Endothelial cell (in vitro differentiated cells): ENCODE measurements at regions not wholly inside any gene's neighbourhood (a gene's known extent, or its start where the extent isn't known, plus 50 kb on each side); places are given as distances from the start of the nearest gene placed in this dataset.
A peak's percentile ranks its signal among the peaks of the same experiment; 100 is the strongest.
"Not testable (repeated sequence)": the region's sequence is repeated elsewhere in the genome, so short reads cannot be mapped to it uniquely, and the experiment has no call there.

Experiments
- DNase-seq: peaks from one replicate; pipeline ENCODE4 v3.0.0; 2021; ENCODE audit warnings: low spot score
- H3K27ac Mint-ChIP-seq: one replicate; pipeline ENCODE4 v1.8.0; 2021; ENCODE audit warnings: mixed read lengths, inconsistent platforms; ENCODE audit not compliant: unreplicated experiment
- H3K27me3 Mint-ChIP-seq: one replicate; pipeline ENCODE4 v1.8.0; 2021; ENCODE audit warnings: mild to moderate bottlenecking, moderate library complexity, mixed read lengths, inconsistent platforms; ENCODE audit not compliant: unreplicated experiment
- H3K36me3 Mint-ChIP-seq: one replicate; pipeline ENCODE4 v1.8.0; 2021; ENCODE audit warnings: mild to moderate bottlenecking, low read depth, mixed read lengths, inconsistent platforms; ENCODE audit not compliant: unreplicated experiment
- H3K4me1 Mint-ChIP-seq: one replicate; pipeline ENCODE4 v1.8.0; 2021; ENCODE audit warnings: mild to moderate bottlenecking, mixed read lengths, inconsistent platforms; ENCODE audit not compliant: unreplicated experiment
- H3K4me3 Mint-ChIP-seq: one replicate; pipeline ENCODE4 v1.8.0; 2021; ENCODE audit warnings: mild to moderate bottlenecking, mixed read lengths, inconsistent platforms; ENCODE audit not compliant: unreplicated experiment
- H3K9me3 Mint-ChIP-seq: one replicate; pipeline ENCODE4 v1.8.0; 2021; ENCODE audit warnings: mixed read lengths, inconsistent platforms; ENCODE audit not compliant: unreplicated experiment
- CTCF ChIP-seq: fragments of 200-600 bp; sonication (generic); IDR thresholded peaks from one replicate; pipeline ENCODE4 v1.5.0; 2021; ENCODE audit warnings: antibody characterized with exemption; ENCODE audit not compliant: unreplicated experiment

DNA sequence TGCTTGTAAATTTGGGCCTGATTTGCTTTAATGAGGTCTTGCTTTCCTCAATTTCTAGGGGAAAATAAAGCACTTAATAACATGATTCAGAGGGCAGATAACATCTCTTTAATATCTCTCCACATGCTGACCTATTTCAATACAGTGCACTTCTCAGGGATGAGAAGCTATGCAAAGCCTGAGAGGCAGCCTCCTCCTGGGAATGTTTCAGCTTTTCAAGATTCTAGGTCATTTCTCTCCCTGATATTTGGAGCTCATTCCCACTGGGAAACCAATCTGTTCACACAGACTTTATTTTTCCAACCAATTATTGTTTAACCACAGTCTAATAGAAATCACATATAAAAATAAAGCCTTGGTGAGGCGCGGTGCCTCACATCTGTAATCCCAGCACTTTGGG lies 67.0 kb upstream of the LSAMP start:
- Mint-ChIP-seq H3K36me3 (no peaks in the 10 kb centered on the region), H3K27me3 (no peaks in the 10 kb centered on the region), H3K27ac (no peak overlapping the region), H3K4me1 (peaks cover 3% of the 10 kb centered on the region), H3K9me3 (no peaks in the 10 kb centered on the region), H3K4me3 (no peak overlapping the region)
- DNase-seq, result no peak
- no peak for TF ChIP-seq CTCF

DNA sequence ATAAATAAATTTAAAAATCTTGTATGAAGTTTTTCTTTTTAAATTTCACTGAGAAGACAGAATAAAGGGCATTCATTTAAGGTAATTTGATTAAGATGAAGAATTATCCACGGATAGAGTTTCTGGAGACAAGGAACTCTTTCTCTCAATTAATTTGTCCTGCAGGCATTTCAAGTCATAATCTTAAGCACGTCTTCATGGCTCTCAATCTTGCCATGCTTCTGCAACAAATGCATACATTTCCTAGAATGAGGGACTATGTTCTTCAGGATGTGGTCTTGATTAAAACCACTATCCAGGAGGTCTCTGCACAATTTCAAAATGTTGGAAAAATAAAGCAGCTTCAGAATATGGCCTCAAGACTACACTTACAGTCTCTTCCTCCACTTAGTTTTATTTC lies 67.6 kb upstream of the LSAMP start:
- Mint-ChIP-seq H3K36me3 (no peaks in the 10 kb centered on the region), H3K27ac (no peak overlapping the region), H3K9me3 (no peaks in the 10 kb centered on the region), H3K27me3 (no peaks in the 10 kb centered on the region), H3K4me3 (no peak overlapping the region), H3K4me1 (peaks cover 3% of the 10 kb centered on the region)
- no peak for DNase-seq
- TF ChIP-seq CTCF, result no peak

DNA sequence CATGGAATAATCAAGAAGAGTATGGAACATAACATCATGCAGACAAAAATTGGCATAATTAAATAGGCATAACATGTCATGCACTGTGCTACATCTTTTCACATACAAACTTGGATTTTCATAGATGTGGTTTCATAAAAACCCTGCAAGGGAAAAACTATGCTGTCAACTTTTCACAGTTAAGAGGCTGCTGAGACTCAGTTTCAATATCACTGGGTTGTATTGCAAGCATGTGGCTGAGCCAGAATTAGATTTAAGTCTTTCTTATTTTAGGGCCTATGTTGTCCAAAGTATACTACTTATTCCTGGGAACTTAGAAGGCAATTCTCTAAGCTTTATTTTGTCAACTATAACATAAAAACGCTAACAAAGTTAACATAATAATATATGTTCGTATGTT lies 70.7 kb upstream of the LSAMP start:
- DNase-seq, result no peak
- H3K4me3 Mint-ChIP-seq, result no peak overlapping the region
- H3K4me1 Mint-ChIP-seq, result no peaks in the 10 kb centered on the region
- no peak for TF ChIP-seq CTCF
- no peaks in the 10 kb centered on the region for H3K36me3 Mint-ChIP-seq
- no peak overlapping the region for H3K27ac Mint-ChIP-seq
- H3K27me3 Mint-ChIP-seq, result no peaks in the 10 kb centered on the region
- no peaks in the 10 kb centered on the region for H3K9me3 Mint-ChIP-seq

- H3K36me3 Mint-ChIP-seq, result no peaks in the 10 kb centered on the region
- H3K27me3 Mint-ChIP-seq, result peaks cover 2% of the 10 kb centered on the region
- no peak for DNase-seq
- H3K27ac Mint-ChIP-seq, result no peak overlapping the region
- no peak overlapping the region for H3K4me3 Mint-ChIP-seq
- H3K9me3 Mint-ChIP-seq, result no peaks in the 10 kb centered on the region
- H3K4me1 Mint-ChIP-seq, result no peaks in the 10 kb centered on the region
- TF ChIP-seq CTCF, result peak; percentile 63
These were observed 72.0 kb upstream of the LSAMP start for GRCh38 chr3:116517308-116517707.

DNA sequence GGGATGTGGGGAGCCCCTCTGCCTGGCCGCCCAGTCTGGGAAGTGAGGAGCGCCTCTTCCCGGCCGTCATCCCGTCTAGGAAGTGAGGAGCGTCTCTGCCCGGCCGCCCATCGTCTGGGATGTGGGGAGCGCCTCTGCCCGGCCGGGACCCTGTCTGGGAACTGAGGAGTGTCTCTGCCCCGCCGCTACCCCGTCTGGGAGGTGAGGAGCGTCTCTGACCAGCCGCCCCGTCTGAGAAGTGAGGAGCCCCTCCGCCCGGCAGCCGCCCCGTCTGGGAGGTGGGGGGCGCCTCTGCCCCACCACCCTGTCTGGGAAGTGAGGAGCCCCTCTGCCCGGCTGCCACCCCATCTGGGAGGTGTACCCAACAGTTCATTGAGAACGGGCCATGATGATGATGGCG lies 73.8 kb upstream of the LSAMP start:
- H3K4me3 Mint-ChIP-seq, H3K9me3 Mint-ChIP-seq, H3K27ac Mint-ChIP-seq, H3K4me1 Mint-ChIP-seq, DNase-seq, H3K27me3 Mint-ChIP-seq, H3K36me3 Mint-ChIP-seq: not testable (repeated sequence)

GRCh38 chr3:116519823-116520222 lies 74.5 kb upstream of the LSAMP start:
- not testable (repeated sequence) for H3K9me3 Mint-ChIP-seq, H3K27ac Mint-ChIP-seq, H3K27me3 Mint-ChIP-seq, H3K36me3 Mint-ChIP-seq, H3K4me1 Mint-ChIP-seq, H3K4me3 Mint-ChIP-seq, DNase-seq
